GM12864 (cell line): ENCODE measurements at regions not wholly inside any gene's neighbourhood (a gene's known extent, or its start where the extent isn't known, plus 50 kb on each side); places are given as distances from the start of the nearest gene placed in this dataset.

Experiments
- DNase-seq: peaks from one replicate; pipeline ENCODE4 v3.0.0-alpha.2; 2011; ENCODE audit warnings: low read depth
- H3K4me3 ChIP-seq: 2 replicates; pipeline ENCODE4 v1.5.1; 2011; ENCODE audit warnings: mild to moderate bottlenecking, low read depth, low read length, control low read depth
- CTCF ChIP-seq: IDR thresholded peaks from 2 replicates; pipeline ENCODE4 v1.5.1; 2011; ENCODE audit warnings: low read depth, mild to moderate bottlenecking, moderate library complexity, low read length, control low read depth, inconsistent platforms; ENCODE audit errors: missing control alignments

- TF ChIP-seq CTCF = no peak
- no peak for DNase-seq
- H3K4me3 ChIP-seq = no peak overlapping the region
These were observed 211.5 kb upstream of the BLID start for GRCh38 chr11:122327528-122327927.

- H3K4me3 ChIP-seq = no peak overlapping the region
- no peak for TF ChIP-seq CTCF
- no peak for DNase-seq
These were observed 207.9 kb upstream of the BLID start for GRCh38 chr11:122323754-122324421.

- no peak for TF ChIP-seq CTCF
- DNase-seq = no peak
- no peak overlapping the region for H3K4me3 ChIP-seq
These were observed 206.3 kb upstream of the BLID start for GRCh38 chr11:122322329-122322728.

- no peak for DNase-seq
- H3K4me3 ChIP-seq = no peak overlapping the region
- TF ChIP-seq CTCF = no peak
These were observed 204.7 kb upstream of the BLID start for GRCh38 chr11:122320671-122321070.

GRCh38 chr11:122319691-122320620, 203.9 kb upstream of the BLID start:
- no peak for TF ChIP-seq CTCF
- no peak overlapping the region for H3K4me3 ChIP-seq
- no peak for DNase-seq

GRCh38 chr11:122319085-122319484, 203.1 kb upstream of the BLID start:
- H3K4me3 ChIP-seq = no peak overlapping the region
- no peak for TF ChIP-seq CTCF
- no peak for DNase-seq
